Skin epidermis (tissue), 12 donors: ENCODE measurements at regions not wholly inside any gene's neighbourhood (a gene's known extent, or its start where the extent isn't known, plus 50 kb on each side); places are given as distances from the start of the nearest gene placed in this dataset.
"Not testable (repeated sequence)": the region's sequence is repeated elsewhere in the genome, so short reads cannot be mapped to it uniquely, and the experiment has no call there.

Experiments
- H3K27ac ChIP-seq, 21 experiments: fragments of 200-600 bp; sonication (generic) in 11 of 21; one replicate each; pipeline ENCODE4 v1.5.0; 2020; ENCODE audit warnings: mild to moderate bottlenecking in 3 of 21, inconsistent platforms in 2 of 21, moderate library complexity in 2 of 21
- H3K4me3 ChIP-seq, 7 experiments: fragments of 200-600 bp; sonication (generic) in 2 of 7; one replicate each; pipeline ENCODE4 v1.5.0; 2020; ENCODE audit warnings: inconsistent platforms in 2 of 7, mild to moderate bottlenecking in 2 of 7, moderate library complexity in 1 of 7

GRCh38 chr1:120357046-120357445, 57.8 kb upstream of the NBPF8 start:
- H3K4me3 ChIP-seq, H3K27ac ChIP-seq: not testable (repeated sequence)

GRCh38 chr1:120356170-120356569, 58.7 kb upstream of the NBPF8 start:
- H3K4me3 ChIP-seq = not testable (repeated sequence)

DNA sequence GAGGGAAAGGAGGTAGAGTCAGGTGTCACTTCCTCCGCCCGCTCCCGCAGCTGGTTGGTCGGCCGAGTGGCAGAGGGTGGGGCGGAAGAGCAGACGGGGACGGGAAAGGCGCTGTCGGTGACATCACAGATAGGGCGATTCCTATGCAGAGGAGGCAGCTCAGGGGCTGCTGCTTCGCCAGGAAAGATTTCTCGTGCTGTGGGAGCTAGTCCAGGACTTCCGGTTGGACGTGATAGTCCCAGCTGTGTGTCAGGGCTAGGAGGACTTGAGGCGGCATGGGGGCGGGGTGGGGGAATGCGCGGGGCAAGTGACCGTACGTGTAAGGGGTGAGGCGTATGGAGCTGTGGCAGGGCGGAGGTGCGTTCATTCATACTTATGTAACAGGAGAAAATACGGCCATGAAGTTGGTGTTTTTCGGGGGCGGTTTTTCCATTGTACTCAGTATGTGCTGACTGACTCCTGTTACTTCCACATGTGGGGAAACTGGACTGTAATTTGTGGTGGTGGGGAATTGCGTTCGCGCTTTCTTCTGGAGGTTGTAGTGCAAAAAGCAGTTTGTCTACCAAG, 60.1 kb upstream of the NBPF8 start:
- H3K27ac ChIP-seq = peak overlapping the region in 18 of 21 experiments; percentile 50 to 93 (median 82)
- peak overlapping the region in 4 of 7 experiments; percentile 18 to 31 (median 22) for H3K4me3 ChIP-seq

More at GRCh38 chr1:120356170-120356569, 58.7 kb upstream of the NBPF8 start:
- not testable (repeated sequence) for H3K27ac ChIP-seq

- H3K4me3 ChIP-seq = peak overlapping the region in 5 of 7 experiments; percentile 10 to 21 (median 13)
- H3K27ac ChIP-seq = peak overlapping the region in 6 of 21 experiments; percentile 10 to 68 (median 58)
Measured at GRCh38 chr1:120342231-120343073, 72.4 kb upstream of the NBPF8 start.

GRCh38 chr1:120341756-120342155, 73.1 kb upstream of the NBPF8 start:
- Histone ChIP-seq H3K4me3 (peak overlapping the region; percentile 10 to 38 (median 31)), H3K27ac (peak overlapping the region in 7 of 21 experiments; percentile 50 to 80 (median 57))

GRCh38 chr1:120340838-120341751, 73.7 kb upstream of the NBPF8 start:
- Histone ChIP-seq H3K27ac (peak overlapping the region in 15 of 21 experiments; percentile 54 to 86 (median 76)), H3K4me3 (peak overlapping the region; percentile 33 to 49 (median 38))

- not testable (repeated sequence) for H3K27ac ChIP-seq, H3K4me3 ChIP-seq
Measured at GRCh38 chr1:120315738-120316137, 99.1 kb upstream of the NBPF8 start.

DNA sequence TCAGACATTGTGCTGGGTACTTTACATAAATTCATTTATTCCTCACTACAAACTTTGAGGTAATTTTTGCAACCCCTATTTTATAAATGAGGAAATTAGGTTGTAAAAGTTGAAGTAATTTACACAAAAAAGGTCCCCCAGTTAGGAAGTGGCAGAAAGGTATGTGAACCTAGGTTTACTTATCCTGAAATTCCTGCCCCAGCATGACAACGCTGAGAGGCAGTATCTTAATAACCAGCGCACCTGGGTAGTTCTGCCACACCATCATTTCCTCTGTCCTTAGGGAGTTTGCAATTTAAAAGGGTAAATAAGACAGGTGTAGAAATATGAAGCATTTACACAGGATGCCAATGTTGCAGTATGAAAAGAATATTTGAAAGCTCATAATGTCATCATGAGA, 102.9 kb upstream of the NBPF8 start:
- not testable (repeated sequence) for H3K27ac ChIP-seq

GRCh38 chr1:120308940-120309578, 105.8 kb upstream of the NBPF8 start:
- not testable (repeated sequence) for H3K4me3 ChIP-seq

More for the DNA sequence above, 102.9 kb upstream of the NBPF8 start:
- H3K4me3 ChIP-seq = not testable (repeated sequence)

DNA sequence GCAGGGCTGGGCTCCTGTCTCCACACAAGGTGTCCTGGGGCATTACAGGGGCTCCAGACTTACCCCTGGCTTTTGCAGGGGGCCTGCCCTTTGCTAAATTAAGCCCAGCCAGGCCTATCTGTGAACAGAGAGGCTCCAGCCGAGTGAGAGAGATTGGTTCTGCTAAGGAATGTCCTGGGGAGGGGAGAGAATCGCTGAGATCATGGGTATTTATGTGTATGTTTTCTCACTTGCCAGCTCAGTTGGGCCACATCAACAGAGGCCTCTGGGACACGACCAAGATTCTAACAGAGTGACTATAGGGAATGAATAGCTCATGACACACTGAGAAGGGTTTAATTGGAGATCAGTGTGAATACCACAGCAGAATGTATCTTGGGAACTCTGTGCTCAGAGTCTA, 109.8 kb upstream of the NBPF8 start:
- not testable (repeated sequence) for H3K4me3 ChIP-seq, H3K27ac ChIP-seq

More at GRCh38 chr1:120308940-120309578, 105.8 kb upstream of the NBPF8 start:
- H3K27ac ChIP-seq = not testable (repeated sequence)

DNA sequence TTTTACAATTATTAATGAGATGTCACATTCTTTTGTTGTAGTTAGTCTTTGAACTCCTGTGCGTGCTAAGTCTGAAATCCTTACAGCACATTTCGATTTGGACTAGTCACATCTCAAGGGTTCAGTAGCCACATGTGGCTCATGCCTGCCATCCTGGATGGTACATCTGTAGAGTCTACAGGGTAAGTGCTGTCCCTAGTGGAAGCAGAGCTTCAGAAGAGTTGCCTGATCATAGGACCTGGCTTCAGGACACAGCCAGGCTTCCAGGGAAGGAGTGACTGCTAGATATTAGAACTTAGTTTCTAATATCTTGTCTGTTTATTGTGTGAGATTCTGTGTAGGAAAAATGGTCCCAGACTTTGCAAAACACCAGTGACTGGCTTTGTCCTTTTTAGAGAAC, 110.5 kb upstream of the NBPF8 start:
- H3K27ac ChIP-seq, H3K4me3 ChIP-seq: not testable (repeated sequence)

DNA sequence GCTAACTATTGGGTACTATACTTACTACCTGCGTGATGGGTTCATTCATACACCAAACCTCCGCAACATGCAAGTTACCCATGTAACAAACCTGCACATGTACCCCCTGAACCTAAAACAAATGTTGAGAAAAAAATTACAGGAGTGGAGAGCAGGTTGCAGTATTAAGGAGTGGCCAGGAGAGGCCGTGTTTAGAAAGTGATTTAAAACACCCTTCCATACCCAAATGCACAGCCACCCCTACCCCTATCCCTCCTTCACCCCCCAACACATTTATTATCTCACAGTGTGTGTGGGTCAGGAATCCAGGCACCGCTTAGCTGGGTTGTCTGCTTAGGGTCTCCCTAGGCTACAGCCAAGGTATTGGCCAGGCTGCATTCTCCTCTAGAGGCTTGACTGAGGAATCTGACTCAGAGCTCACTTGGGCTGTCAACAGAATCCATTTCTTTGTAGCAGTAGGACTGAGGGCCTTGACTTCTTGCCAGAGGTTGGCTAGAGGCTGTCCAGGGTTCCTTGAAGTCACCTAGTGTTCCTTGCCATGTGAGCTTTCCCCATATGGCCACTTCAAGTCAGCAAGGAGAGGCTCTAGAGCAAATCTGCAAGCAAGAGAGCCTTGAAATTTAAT, 115.3 kb upstream of the NBPF8 start:
- not testable (repeated sequence) for H3K27ac ChIP-seq, H3K4me3 ChIP-seq

DNA sequence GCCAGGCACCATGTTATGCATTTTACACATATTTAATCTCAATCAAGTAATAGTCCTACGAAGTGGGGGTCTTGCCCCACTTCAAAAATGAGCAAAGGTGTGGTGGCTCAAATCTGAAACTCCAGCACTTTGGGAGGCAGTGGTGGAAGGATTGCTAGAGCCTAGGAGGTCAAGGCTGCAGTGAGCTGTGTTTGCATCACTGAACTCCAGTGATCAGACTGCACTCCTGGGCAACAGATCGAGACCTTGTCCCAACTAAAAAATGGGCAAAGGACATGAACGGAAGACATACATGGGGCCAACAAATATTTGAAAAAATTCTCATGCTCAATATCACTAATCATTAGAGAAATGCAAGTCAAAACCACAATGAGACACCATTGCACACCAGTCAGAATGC, 116.3 kb upstream of the NBPF8 start:
- H3K27ac ChIP-seq, H3K4me3 ChIP-seq: not testable (repeated sequence)

- not testable (repeated sequence) for H3K27ac ChIP-seq, H3K4me3 ChIP-seq
Measured at GRCh38 chr1:120297345-120297953, 117.4 kb upstream of the NBPF8 start.

DNA sequence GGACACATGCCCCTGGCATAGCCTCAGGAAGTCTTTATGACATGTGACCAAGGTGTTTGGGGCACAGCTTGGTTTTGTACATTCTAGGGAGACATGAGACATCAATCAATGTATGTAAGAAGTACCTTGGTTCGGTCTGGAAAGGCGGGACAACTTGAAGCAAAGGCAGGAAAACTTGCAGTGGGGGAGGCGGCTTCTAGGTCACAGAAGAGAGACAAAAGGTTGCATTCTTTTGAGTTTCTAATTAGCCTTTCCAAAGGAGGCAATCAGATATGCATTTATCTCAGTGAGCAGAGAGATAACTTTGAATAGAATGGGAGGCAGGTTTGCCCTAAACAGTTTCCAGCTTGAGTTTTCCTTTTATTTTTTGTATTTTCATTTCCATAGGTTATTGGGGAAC, 113.8 kb upstream of the SEC22B start:
- H3K27ac ChIP-seq, H3K4me3 ChIP-seq: not testable (repeated sequence)

DNA sequence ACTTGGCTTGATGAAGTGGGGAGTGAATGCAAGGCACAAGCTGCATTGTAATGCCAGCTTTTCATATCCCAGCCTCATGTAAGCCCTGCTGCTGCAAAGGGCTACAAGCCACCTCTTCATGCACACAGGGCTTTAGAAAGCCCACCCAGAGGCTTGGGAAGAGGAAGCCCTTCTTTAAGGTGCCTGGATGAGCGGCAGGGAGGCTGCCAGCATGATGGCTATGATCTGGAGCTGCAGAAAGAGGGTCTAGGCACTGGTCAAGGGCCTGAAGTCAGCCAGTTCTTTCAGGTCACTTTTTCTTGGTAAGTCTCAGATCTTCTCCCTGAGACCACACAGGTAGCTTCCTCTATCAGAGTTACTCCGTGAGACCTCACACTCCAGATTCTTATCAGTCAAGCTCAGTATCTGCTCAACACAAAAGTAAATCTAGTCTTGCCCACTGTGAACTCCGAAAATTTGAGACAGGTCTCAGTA, 113.3 kb upstream of the SEC22B start:
- H3K27ac ChIP-seq, H3K4me3 ChIP-seq: not testable (repeated sequence)

DNA sequence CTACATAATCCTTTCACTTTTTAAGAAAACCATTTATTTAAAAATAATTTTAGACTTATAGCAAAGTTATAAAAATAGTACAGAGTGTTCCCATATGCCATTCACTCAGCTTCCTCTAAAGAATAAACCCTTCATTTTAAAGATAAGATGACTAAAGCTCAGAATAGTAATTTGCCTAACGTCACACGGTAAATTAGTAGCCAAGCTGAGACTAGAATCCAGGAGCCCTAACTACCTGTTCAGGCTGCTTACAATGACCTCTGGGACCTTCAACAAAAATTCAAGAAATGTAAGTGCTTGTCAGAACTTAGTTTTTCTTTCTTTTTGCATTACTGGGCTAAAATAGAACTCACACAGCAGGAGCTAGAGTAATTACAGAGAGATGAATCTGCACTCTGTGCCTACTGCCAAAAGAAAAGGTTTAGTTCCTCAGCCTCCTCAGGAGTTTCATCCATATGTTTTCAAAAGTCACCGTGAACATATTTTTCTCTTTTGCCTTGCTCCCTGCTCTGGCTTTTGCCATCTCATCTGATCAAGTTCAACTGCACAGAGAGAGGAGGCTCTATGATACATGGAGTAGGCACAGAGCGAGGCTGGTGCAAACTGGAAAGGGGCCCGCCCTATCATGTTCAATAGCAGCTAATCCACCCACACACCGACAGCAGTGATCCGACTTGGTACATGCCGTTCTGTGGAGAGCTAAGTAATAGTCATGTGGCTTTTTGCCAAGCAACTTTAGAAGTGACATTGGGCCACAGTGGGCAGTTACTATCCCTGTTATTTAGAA, 112.7 kb upstream of the SEC22B start:
- not testable (repeated sequence) for H3K4me3 ChIP-seq, H3K27ac ChIP-seq

- not testable (repeated sequence) for H3K27ac ChIP-seq, H3K4me3 ChIP-seq
Measured at GRCh38 chr1:120288167-120288566, 111.8 kb upstream of the SEC22B start.
